HFFc6 (cell line): ENCODE measurements at regions not wholly inside any gene's neighbourhood (a gene's known extent, or its start where the extent isn't known, plus 50 kb on each side); places are given as distances from the start of the nearest gene placed in this dataset.
"Not testable (repeated sequence)": the region's sequence is repeated elsewhere in the genome, so short reads cannot be mapped to it uniquely, and the experiment has no call there.

ENCODE experiments used
- DNase-seq: peaks from one replicate; pipeline ENCODE4 v3.0.0-alpha.2; 2018
- H3K27ac Mint-ChIP-seq: 2 replicates; pipeline ENCODE4 v1.8.0; 2020; ENCODE audit warnings: mild to moderate bottlenecking, mixed read lengths
- H3K27me3 Mint-ChIP-seq: 2 replicates; pipeline ENCODE4 v1.8.0; 2021; ENCODE audit warnings: mild to moderate bottlenecking, moderate library complexity, mixed read lengths; ENCODE audit not compliant: insufficient read depth
- H3K36me3 Mint-ChIP-seq: 2 replicates; pipeline ENCODE4 v1.8.0; 2021; ENCODE audit warnings: low read depth, mixed read lengths
- H3K4me1 Mint-ChIP-seq: 2 replicates; pipeline ENCODE4 v1.8.0; 2020; ENCODE audit warnings: low read depth, mixed read lengths
- H3K4me3 Mint-ChIP-seq: 2 replicates; pipeline ENCODE4 v1.8.0; 2020; ENCODE audit warnings: mild to moderate bottlenecking, moderate library complexity, mixed read lengths
- H3K9me3 Mint-ChIP-seq: 2 replicates; pipeline ENCODE4 v1.8.0; 2020; ENCODE audit warnings: mild to moderate bottlenecking, mixed read lengths
- TF ChIP-seq, protein P1 (sequence below): fragments of 200-600 bp; sonication (generic); IDR thresholded peaks from 2 replicates; pipeline ENCODE4 v1.5.0; 2021; ENCODE audit warnings: antibody characterized with exemption, mild to moderate bottlenecking

DNA sequence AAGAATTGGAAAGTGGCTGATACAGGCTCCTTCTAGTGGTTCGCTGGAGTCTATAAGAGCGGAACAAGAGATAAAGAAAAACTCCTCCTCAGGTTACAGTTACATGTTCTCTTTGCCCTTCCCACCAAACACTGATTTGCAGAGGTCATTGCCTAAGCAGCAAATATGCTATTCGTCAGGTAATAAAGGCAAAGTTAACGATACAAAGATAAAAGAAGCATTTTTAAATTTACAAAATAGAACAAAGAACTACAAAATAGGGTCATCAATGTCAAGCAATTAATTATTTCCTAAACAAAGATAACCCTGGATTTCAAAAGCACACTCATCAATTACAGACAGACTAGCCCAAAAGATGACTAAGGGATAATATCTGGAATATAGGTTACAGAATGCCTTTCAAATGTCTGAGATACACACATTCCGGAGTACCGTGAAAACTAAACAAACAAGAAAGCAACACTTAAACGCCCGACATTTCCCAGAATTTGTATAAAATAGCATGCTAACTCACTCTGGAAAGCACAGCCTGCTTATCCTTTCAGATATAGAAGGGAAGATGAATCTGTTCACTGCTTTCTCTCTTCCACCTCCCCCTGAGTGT lies 186.4 kb downstream of the MREG start:
- H3K9me3 Mint-ChIP-seq: peaks cover 9% of the 10 kb centered on the region; the same call in 1 of the 2 replicates
- peaks cover 12% of the 10 kb centered on the region; the same call in 1 of the 2 replicates for H3K36me3 Mint-ChIP-seq
- H3K4me3 Mint-ChIP-seq: peak overlapping the region; percentile 70
- DNase-seq: peak; percentile 23
- peak overlapping the region; percentile 70 for H3K27ac Mint-ChIP-seq
- H3K27me3 Mint-ChIP-seq: no peaks in the 10 kb centered on the region; the same call in 1 of the 2 replicates
- peaks cover 48% of the 10 kb centered on the region for H3K4me1 Mint-ChIP-seq
- TF ChIP-seq, protein P1, sequence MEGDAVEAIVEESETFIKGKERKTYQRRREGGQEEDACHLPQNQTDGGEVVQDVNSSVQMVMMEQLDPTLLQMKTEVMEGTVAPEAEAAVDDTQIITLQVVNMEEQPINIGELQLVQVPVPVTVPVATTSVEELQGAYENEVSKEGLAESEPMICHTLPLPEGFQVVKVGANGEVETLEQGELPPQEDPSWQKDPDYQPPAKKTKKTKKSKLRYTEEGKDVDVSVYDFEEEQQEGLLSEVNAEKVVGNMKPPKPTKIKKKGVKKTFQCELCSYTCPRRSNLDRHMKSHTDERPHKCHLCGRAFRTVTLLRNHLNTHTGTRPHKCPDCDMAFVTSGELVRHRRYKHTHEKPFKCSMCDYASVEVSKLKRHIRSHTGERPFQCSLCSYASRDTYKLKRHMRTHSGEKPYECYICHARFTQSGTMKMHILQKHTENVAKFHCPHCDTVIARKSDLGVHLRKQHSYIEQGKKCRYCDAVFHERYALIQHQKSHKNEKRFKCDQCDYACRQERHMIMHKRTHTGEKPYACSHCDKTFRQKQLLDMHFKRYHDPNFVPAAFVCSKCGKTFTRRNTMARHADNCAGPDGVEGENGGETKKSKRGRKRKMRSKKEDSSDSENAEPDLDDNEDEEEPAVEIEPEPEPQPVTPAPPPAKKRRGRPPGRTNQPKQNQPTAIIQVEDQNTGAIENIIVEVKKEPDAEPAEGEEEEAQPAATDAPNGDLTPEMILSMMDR: no peak; the same call in 1 of the 2 replicates

DNA sequence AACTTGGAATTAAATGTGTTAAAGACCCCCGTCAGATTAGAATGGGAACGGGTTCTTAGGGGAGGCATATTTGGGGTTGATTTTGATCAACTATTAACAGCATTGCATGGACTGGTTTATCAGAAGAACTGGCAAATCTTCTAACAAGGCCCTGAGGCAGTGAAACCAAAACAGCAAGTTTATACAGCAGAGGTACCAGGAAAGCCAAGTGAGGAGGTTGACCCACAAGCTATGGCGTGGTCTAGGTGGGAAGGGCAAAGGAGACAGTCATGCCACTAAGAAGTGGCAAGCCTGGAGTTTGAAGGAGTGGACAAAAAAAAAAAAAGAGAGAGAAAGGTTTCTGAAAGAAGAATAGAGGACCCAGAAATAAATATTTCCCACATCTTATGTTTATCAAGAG lies 187.0 kb downstream of the MREG start:
- DNase-seq: no peak
- Mint-ChIP-seq H3K36me3 (peaks cover 14% of the 10 kb centered on the region), H3K27ac (peak overlapping the region; percentile 70), H3K9me3 (peaks cover 9% of the 10 kb centered on the region), H3K4me1 (peaks cover 48% of the 10 kb centered on the region), H3K4me3 (no peak overlapping the region; the same call in 1 of the 2 replicates), H3K27me3 (no peaks in the 10 kb centered on the region; the same call in 1 of the 2 replicates)
- TF ChIP-seq, protein P1: no peak

DNA sequence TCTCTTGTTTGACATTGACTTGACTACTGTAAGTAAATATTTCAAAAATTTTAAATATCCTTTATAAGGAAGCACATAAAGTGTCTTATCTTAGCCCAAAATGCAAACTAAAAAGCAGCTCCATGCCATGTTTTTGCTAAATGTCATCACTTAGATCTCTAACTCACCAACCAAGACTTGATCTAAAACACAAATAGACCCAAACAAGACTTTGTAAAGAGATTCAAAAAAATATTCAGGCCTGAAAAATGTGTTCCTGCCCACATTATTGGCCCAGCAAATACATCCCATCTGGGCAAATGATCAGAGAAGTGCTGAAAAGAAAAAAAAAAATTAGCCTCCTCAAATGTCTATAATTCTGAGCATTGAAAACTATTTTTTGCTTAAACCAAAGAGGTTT lies 187.6 kb downstream of the MREG start:
- no peak for DNase-seq
- peaks cover 43% of the 10 kb centered on the region for H3K4me1 Mint-ChIP-seq
- no peak overlapping the region for H3K27ac Mint-ChIP-seq
- H3K27me3 Mint-ChIP-seq: no peaks in the 10 kb centered on the region; the same call in 1 of the 2 replicates
- TF ChIP-seq, protein P1: no peak
- peaks cover 20% of the 10 kb centered on the region for H3K36me3 Mint-ChIP-seq
- no peak overlapping the region for H3K4me3 Mint-ChIP-seq
- peaks cover 13% of the 10 kb centered on the region for H3K9me3 Mint-ChIP-seq

DNA sequence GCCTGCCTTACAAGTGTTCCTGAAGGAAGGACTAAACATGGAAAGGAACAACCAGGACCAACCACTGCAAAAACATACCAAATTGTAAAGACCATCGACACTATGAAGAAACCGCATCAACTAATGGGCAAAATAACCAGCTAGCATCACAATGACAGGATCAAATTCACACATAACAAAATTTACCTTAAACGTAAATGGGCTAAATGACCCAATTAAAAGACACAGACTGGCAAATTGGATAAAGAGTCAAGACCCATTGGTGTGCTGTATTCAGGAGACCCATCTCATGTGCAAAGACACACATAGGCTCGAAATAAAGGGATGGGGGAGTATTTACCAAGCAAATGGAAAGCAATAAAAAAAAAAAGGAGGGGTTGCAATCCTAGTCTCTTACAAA lies 192.1 kb downstream of the MREG start:
- Mint-ChIP-seq H3K36me3 (peaks cover 30% of the 10 kb centered on the region), H3K9me3 (peaks cover 22% of the 10 kb centered on the region)
- not testable (repeated sequence) for H3K27ac Mint-ChIP-seq, H3K4me3 Mint-ChIP-seq, H3K27me3 Mint-ChIP-seq, DNase-seq, H3K4me1 Mint-ChIP-seq

DNA sequence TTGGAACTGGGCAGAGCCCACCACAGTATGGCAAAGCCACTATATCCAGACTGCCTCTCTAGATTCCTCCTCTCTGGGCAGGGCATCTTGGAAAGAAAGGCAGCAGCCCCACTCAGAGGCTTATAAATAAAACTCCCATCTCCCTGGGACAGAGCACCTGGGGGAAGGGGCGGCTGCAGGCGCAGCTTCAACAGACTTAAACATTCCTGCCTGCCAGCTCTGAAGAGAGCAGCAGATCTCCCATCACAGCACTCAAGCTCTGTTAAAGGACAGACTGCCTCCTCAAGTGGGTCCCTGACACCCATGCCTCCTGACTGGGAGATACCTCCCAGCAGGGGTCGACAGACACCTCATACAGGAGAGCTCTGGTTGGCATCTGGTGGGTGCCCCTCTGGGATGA lies 193.6 kb downstream of the MREG start:
- H3K9me3 Mint-ChIP-seq: peaks cover 22% of the 10 kb centered on the region
- peaks cover 30% of the 10 kb centered on the region for H3K36me3 Mint-ChIP-seq
- DNase-seq, H3K27me3 Mint-ChIP-seq, H3K27ac Mint-ChIP-seq, H3K4me3 Mint-ChIP-seq, H3K4me1 Mint-ChIP-seq: not testable (repeated sequence)

DNA sequence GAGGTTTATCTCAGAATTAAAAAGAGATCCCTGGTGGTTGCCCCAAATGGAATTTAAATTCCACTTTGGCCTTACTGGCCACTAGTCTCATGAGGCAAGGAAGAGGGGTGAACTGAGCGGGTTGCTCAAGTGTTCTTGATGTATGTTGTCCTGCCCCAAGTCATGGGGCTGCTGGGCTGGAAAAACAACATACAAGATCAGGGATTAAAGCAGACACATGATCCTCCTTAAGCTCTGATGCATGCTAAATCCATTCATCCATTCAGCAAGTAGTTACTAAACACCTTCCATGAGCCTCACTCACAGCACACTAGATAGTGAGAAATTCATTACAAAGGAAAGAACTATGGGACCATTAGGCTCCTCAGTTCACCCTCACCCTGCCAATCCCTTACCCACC lies 196.3 kb downstream of the MREG start:
- TF ChIP-seq, protein P1: no peak
- peaks cover 13% of the 10 kb centered on the region; the same call in 1 of the 2 replicates for H3K9me3 Mint-ChIP-seq
- no peak for DNase-seq
- H3K4me3 Mint-ChIP-seq: no peak overlapping the region
- H3K36me3 Mint-ChIP-seq: peaks cover 17% of the 10 kb centered on the region
- no peak overlapping the region for H3K27ac Mint-ChIP-seq
- peaks cover 14% of the 10 kb centered on the region for H3K4me1 Mint-ChIP-seq
- H3K27me3 Mint-ChIP-seq: no peaks in the 10 kb centered on the region
